K562 (cell line): ENCODE measurements at regions not wholly inside any gene's neighbourhood (a gene's known extent, or its start where the extent isn't known, plus 50 kb on each side); places are given as distances from the start of the nearest gene placed in this dataset.

Experiments
- ATAC-seq: fragments of 200-7000 bp; cut with Tn5 transposase; 3 replicates; pipeline ENCODE4 v1.9.1; 2020; ENCODE audit warnings: moderate library complexity
- BruUV-seq: library from RNA; stranded (reverse); fragments of 400-500 nt; replicated peaks from 2 replicates; lab custom pipeline; 2021; lab: Mats Ljungman, UMichigan
- CTCF ChIA-PET: fragments of 300-600 bp; formaldehyde crosslinking; extraction: SDS; loops from one replicate; lab custom pipeline; 2021; ENCODE audit warnings: low intra/inter-chr PET ratio; lab: Yijun Ruan, JAX
- POLR2A ChIA-PET: fragments of 300-600, 350-650 bp; sonication (Branson Sonifier 250); formaldehyde crosslinking; extraction: SDS; loops from one replicate; lab custom pipeline; 2021; ENCODE audit warnings: antibody characterized with exemption, inconsistent platforms; lab: Yijun Ruan, JAX
- DNase-seq, 4 experiments: peaks; one replicate each; pipeline versions ENCODE4 v3.0.0 to v3.0.0-alpha.2; 2011 to 2018; ENCODE audit warnings: low spot score in 3 of 4, mixed read lengths in 3 of 4; ENCODE audit errors: extremely low read depth in 1 of 4
- FAIRE-seq: peaks from 2 replicates; lab custom pipeline; 2011; peaks lifted over from hg19 to GRCh38; lab: Jason Lieb, UNC
- H2AFZ ChIP-seq: 2 replicates; pipeline ENCODE4 v1.6.0; 2011; ENCODE audit warnings: low read depth, low read length, control low read depth, inconsistent platforms
- H3K27ac ChIP-seq: fragments of 200-600 bp; 3 replicates; pipeline ENCODE4 v1.8.0; 2011; ENCODE audit warnings: low read depth, mild to moderate bottlenecking, control low read depth, inconsistent platforms, low read length, moderate library complexity, mixed read lengths; ENCODE audit errors: extremely low read depth
- H3K27me3 ChIP-seq, 2 experiments: fragments of 300-600 bp in 1 of 2; 2 replicates in 1 of 2; 3 replicates in 1 of 2; pipeline versions ENCODE4 v1.6.0 to v1.8.0; 2011; ENCODE audit warnings: inconsistent platforms in 2 of 2, low read length in 2 of 2, mild to moderate bottlenecking in 1 of 2, mixed read lengths in 1 of 2, moderate library complexity in 1 of 2; ENCODE audit not compliant: control insufficient read depth in 2 of 2, insufficient read depth in 2 of 2
- H3K36me3 ChIP-seq: fragments of 300-600 bp; 3 replicates; pipeline ENCODE4 v1.8.0; 2011; ENCODE audit warnings: mild to moderate bottlenecking, low read length, inconsistent platforms; ENCODE audit not compliant: control insufficient read depth, insufficient read depth
- H3K4me1 ChIP-seq, 2 experiments: fragments of 200-600 bp in 1 of 2; replicated peaks in 1 of 2; 2 replicates in 1 of 2; 3 replicates in 1 of 2; pipeline versions ENCODE4 v1.5.1 to v1.8.0; 2011; ENCODE audit warnings: inconsistent platforms in 2 of 2, low read length in 2 of 2, mild to moderate bottlenecking in 1 of 2, mixed read lengths in 1 of 2, moderate library complexity in 1 of 2; ENCODE audit not compliant: control insufficient read depth in 2 of 2, insufficient read depth in 2 of 2
- H3K4me2 ChIP-seq: 2 replicates; pipeline ENCODE4 v1.6.1; 2011; ENCODE audit warnings: low read length, control low read depth, inconsistent platforms, mixed read lengths; ENCODE audit not compliant: insufficient read depth
- H3K4me3 ChIP-seq: fragments of 200-600 bp; sonication (generic), shearing (Covaris generic); 2 replicates; pipeline ENCODE4 v1.5.1; 2016; ENCODE audit warnings: control low read depth, inconsistent platforms
- H3K79me2 ChIP-seq: fragments of 200-600 bp; 3 replicates; pipeline ENCODE4 v1.8.0; 2011; ENCODE audit warnings: low read length, inconsistent platforms; ENCODE audit not compliant: control insufficient read depth, insufficient read depth
- H3K9ac ChIP-seq, 2 experiments: 2 replicates each; pipeline versions ENCODE4 v1.6.0 to v1.6.1; 2011; ENCODE audit warnings: low read depth in 2 of 2, low read length in 2 of 2, control low read depth in 1 of 2, inconsistent platforms in 1 of 2, mild to moderate bottlenecking in 1 of 2, mixed read lengths in 1 of 2; ENCODE audit not compliant: insufficient read depth in 1 of 2
- H3K9me1 ChIP-seq: one replicate; pipeline ENCODE4 v1.6.0; 2011; ENCODE audit warnings: inconsistent platforms, mild to moderate bottlenecking, low read length, moderate library complexity; ENCODE audit not compliant: control insufficient read depth, insufficient read depth
- H3K9me3 ChIP-seq: replicated peaks from 2 replicates; pipeline ENCODE4 v1.5.1; 2011; ENCODE audit warnings: low read depth, low read length, inconsistent platforms; ENCODE audit not compliant: control insufficient read depth, insufficient read depth
- H4K20me1 ChIP-seq: replicated peaks from 2 replicates; pipeline ENCODE4 v1.6.1; 2011; ENCODE audit warnings: low read length, inconsistent platforms, mixed read lengths; ENCODE audit not compliant: control insufficient read depth, insufficient read depth
- CHD4 ChIP-seq: fragments of 200-600 bp; sonication (generic); IDR thresholded peaks from 3 replicates; pipeline ENCODE4 v1.6.1; 2012; ENCODE audit warnings: low read depth, mild to moderate bottlenecking, mixed read lengths, low read length, inconsistent platforms; ENCODE audit not compliant: insufficient read depth, insufficient replicate concordance, poor library complexity, severe bottlenecking
- CTBP1 ChIP-seq: fragments of 450-650 bp; IDR thresholded peaks from 2 replicates; pipeline ENCODE4 v1.6.1; 2016; ENCODE audit warnings: borderline replicate concordance
- MGA ChIP-seq: fragments of 450-650 bp; IDR thresholded peaks from 2 replicates; pipeline ENCODE4 v1.6.1; 2016; ENCODE audit warnings: mild to moderate bottlenecking, moderate library complexity
- MLX ChIP-seq, 2 experiments: fragments of 450-650 bp in 1 of 2; sonication (generic) in 1 of 2; formaldehyde crosslinking; conservative IDR thresholded peaks; 2 replicates each; pipeline versions ENCODE4 v1.4.0 to v1.8.1; 2020 to 2022; ENCODE audit warnings: mild to moderate bottlenecking in 1 of 2, missing genetic modification reagents in 1 of 2
- RFX7 ChIP-seq: fragments of 250-450 bp; sonication (Bioruptor Pico); IDR thresholded peaks from 2 replicates; pipeline ENCODE4 v1.5.1; 2021; ENCODE audit warnings: mild to moderate bottlenecking
- SLC30A9 ChIP-seq: fragments of 250-450 bp; sonication (Bioruptor Pico); IDR thresholded peaks from 2 replicates; pipeline ENCODE4 v1.8.0; 2022; ENCODE audit warnings: mild to moderate bottlenecking, moderate library complexity
- SPI1 ChIP-seq: IDR thresholded peaks from 2 replicates; pipeline ENCODE4 v1.6.1; 2011; ENCODE audit warnings: low read depth, low read length, control low read depth, borderline replicate concordance
- VEZF1 ChIP-seq: fragments of 200-800 bp; sonication (Bioruptor generic); IDR thresholded peaks from 2 replicates; pipeline ENCODE4 v1.6.1; 2017; ENCODE audit warnings: missing genetic modification characterization, missing compliant biosample characterization
- ZNF146 ChIP-seq: IDR thresholded peaks from one replicate; pipeline ENCODE4 v1.6.1; 2018; ENCODE audit warnings: missing compliant biosample characterization; ENCODE audit not compliant: unreplicated experiment
- WGBS: fragments of 100-300 bp; shearing (Covaris generic); methylation state at CpG from one replicate; pipeline ENCODE4 v1.1.6; 2016; ENCODE audit warnings: low coverage, mixed read lengths; ENCODE audit not compliant: insufficient coverage; ENCODE audit errors: missing lambda C conversion rate; 5-methylcytosine and 5-hydroxymethylcytosine counted together
- in situ Hi-C: fragments of 300-500 bp; cut with MboI; formaldehyde crosslinking; loops from 4 replicates; pipeline ENCODE4 v1.15.0; 2018; ENCODE audit warnings: inconsistent platforms, mixed read lengths
- intact Hi-C: fragments of 100-400 bp; cut with micrococcal nuclease; formaldehyde crosslinking; loops from 2 replicates; pipeline ENCODE4 v1.14.2; 2022

GRCh38 chr1:104172243-104172681 lies 422.6 kb downstream of the AMY1C start:
- BruUV-seq = no TSS peak
- no peaks in the 10 kb centered on the region for H3K79me2 ChIP-seq
- ChIA-PET POLR2A (no interaction called here), CTCF (no interaction called here)
- H3K4me3 ChIP-seq = no peak overlapping the region
- H3K27me3 ChIP-seq = no peaks in the 10 kb centered on the region
- 0% methylated on average over 12 of the region's 25 CpGs for WGBS
- no peaks in the 10 kb centered on the region for H4K20me1 ChIP-seq
- no peaks in the 10 kb centered on the region; the same call in 1 of the 2 replicates for H3K9me3 ChIP-seq
- no peak for DNase-seq
- no peak overlapping the region for H3K4me2 ChIP-seq
- no peak for FAIRE-seq
- in situ Hi-C loops (no loop called here), intact Hi-C loops (no loop called here)
- no peak overlapping the region for H2AFZ ChIP-seq
- no peak for ATAC-seq
- no peaks in the 10 kb centered on the region for H3K9me1 ChIP-seq
- H3K36me3 ChIP-seq = no peaks in the 10 kb centered on the region
- no peak overlapping the region for H3K9ac ChIP-seq
- H3K27ac ChIP-seq = no peak overlapping the region
- H3K4me1 ChIP-seq = no peaks in the 10 kb centered on the region
- no peak for TF ChIP-seq CTBP1
- no peak for TF ChIP-seq VEZF1
- TF ChIP-seq CHD4 = no peak
- no peak for TF ChIP-seq SPI1
- TF ChIP-seq SLC30A9 = no peak
- no peak for TF ChIP-seq MGA
- no peak for TF ChIP-seq MLX (CRISPR knock-in tag; conservative IDR thresholded peaks at IDR 0.05)
- no peak for TF ChIP-seq ZNF146 (CRISPR knock-in tag)
- TF ChIP-seq RFX7 (CRISPR knock-in tag) = no peak
